ENCODE measurements at regions not wholly inside any gene's neighbourhood (a gene's known extent, or its start where the extent isn't known, plus 50 kb on each side); places are given as distances from the start of the nearest gene placed in this dataset.

DNA sequence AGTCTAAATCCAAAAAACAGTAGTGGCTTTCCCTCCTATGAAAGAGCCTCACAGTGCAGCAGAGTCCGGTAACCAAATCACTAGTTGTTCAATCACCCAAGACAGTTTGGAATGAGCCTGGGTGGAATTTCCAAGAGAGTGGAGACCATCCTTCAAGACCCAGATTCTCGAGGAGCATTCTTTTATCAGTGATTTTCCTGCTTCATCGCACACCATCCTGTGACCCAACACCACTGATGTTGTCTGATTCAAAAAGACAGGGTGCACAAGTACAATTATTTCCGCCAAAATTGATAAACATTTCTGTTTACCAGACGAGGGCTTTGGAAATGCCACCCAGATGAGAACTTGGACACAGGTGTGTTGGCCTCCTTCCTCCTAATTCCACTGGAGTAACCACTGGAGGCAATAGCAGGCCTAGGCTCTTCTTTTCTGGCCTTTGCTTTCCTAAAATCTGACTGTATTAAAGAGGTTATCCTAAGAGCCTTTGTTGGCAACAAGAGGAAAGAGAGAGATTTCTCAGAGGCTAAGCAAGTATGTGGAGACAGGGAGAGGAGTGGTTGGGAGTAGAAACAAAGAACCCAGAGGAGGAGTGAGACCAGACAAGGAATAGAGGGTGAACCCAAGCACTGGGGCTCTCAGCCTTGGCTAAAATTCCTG is 56.3 kb upstream of the S1PR3 start:
- Mint-ChIP-seq H3K4me3 (no peak overlapping the region), H3K4me1 (no peaks in the 10 kb centered on the region), H3K9me3 (ENCODE audit: insufficient read depth) (peaks cover 4% of the 10 kb centered on the region), H3K27me3 (peaks cover 32% of the 10 kb centered on the region), H3K27ac (no peak overlapping the region)
- no peak for ATAC-seq (ENCODE audit: low read depth)
- Histone ChIP-seq H3K4me3 (ENCODE audit: control extremely low read depth in 1 of 5, extremely low read depth in 1 of 5, insufficient read depth in 1 of 5, low read depth in 2 of 5, low read length in 4 of 5) (no peak overlapping the region), H3K27ac (ENCODE audit: low read length in 2 of 2) (no peak overlapping the region), H3K9me3 (ENCODE audit: control extremely low read depth in 1 of 3, control insufficient read depth in 2 of 3, insufficient read depth in 1 of 3, low read length in 2 of 3) (peaks cover 0 to 4% (median 0%) of the 10 kb centered on the region in 3 donors), H3K79me2 (ENCODE audit: control insufficient read depth, insufficient read depth, low read length) (no peaks in the 10 kb centered on the region), H3K36me3 (replicated peaks in 1 of 2; ENCODE audit: control extremely low read depth in 1 of 2, control insufficient read depth in 1 of 2, extremely low read depth in 1 of 2, insufficient read depth in 2 of 2, low read length in 1 of 2) (no peaks in the 10 kb centered on the region), H3K4me2 (replicated peaks; ENCODE audit: low read depth, low read length, poor library complexity, severe bottlenecking) (no peak overlapping the region), H2AFZ (ENCODE audit: insufficient read depth, low read depth, low read length, poor library complexity, severe bottlenecking) (no peak overlapping the region), H3K9ac (ENCODE audit: low read length) (no peak overlapping the region), H3K27me3 (replicated peaks in 1 of 4; ENCODE audit: control extremely low read depth in 1 of 4, control insufficient read depth in 3 of 4, insufficient read depth in 4 of 4, low read length in 3 of 4) (peaks cover 0 to 7% (median 0%) of the 10 kb centered on the region in 4 experiments), H3K4me1 (ENCODE audit: control insufficient read depth in 2 of 2, insufficient read depth in 2 of 2, low read length in 2 of 2) (no peaks in the 10 kb centered on the region), H4K20me1 (ENCODE audit: control insufficient read depth, insufficient read depth, low read length, poor library complexity, severe bottlenecking) (no peaks in the 10 kb centered on the region)
- POLR2A ChIA-PET: no interaction called here
- DNase-seq: no peak
- TF ChIP-seq, protein P1, sequence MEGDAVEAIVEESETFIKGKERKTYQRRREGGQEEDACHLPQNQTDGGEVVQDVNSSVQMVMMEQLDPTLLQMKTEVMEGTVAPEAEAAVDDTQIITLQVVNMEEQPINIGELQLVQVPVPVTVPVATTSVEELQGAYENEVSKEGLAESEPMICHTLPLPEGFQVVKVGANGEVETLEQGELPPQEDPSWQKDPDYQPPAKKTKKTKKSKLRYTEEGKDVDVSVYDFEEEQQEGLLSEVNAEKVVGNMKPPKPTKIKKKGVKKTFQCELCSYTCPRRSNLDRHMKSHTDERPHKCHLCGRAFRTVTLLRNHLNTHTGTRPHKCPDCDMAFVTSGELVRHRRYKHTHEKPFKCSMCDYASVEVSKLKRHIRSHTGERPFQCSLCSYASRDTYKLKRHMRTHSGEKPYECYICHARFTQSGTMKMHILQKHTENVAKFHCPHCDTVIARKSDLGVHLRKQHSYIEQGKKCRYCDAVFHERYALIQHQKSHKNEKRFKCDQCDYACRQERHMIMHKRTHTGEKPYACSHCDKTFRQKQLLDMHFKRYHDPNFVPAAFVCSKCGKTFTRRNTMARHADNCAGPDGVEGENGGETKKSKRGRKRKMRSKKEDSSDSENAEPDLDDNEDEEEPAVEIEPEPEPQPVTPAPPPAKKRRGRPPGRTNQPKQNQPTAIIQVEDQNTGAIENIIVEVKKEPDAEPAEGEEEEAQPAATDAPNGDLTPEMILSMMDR (IDR thresholded peaks at IDR 0.05): no peak
- 100% methylated on average over 3 of the region's 5 CpGs for WGBS (ENCODE audit: insufficient coverage)
- intact Hi-C loops (cut with micrococcal nuclease): no loop called here
- CTCF ChIA-PET: no interaction called here

DNA sequence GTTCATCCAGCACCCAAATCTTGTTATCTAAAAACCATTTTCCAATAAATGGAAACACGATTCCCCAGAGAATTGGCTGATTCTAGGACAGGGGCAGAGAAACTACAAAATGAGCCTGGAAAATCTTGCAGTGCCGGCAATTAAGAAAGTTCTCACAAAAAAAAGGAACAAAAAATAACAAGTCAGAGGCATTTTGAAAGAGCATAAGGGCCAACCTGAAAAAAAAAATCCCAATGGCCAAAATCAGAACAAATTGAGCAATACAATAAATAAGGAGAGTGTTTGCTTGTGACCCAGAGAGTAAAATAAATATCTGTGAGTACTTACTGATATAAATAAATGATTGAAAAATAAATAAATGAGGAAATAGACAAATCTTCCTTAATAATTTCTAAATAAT is 55.1 kb upstream of the S1PR3 start:
- no peaks in the 10 kb centered on the region for H3K4me1 Mint-ChIP-seq
- Histone ChIP-seq H3K4me1 (ENCODE audit: control insufficient read depth in 2 of 2, insufficient read depth in 2 of 2, low read length in 2 of 2) (no peaks in the 10 kb centered on the region), H3K4me2 (replicated peaks; ENCODE audit: low read depth, low read length, poor library complexity, severe bottlenecking) (no peak overlapping the region), H2AFZ (ENCODE audit: insufficient read depth, low read depth, low read length, poor library complexity, severe bottlenecking) (no peak overlapping the region), H3K27me3 (replicated peaks in 1 of 4; ENCODE audit: control extremely low read depth in 1 of 4, control insufficient read depth in 3 of 4, insufficient read depth in 4 of 4, low read length in 3 of 4) (peaks cover 0 to 7% (median 0%) of the 10 kb centered on the region in 4 experiments), H3K36me3 (replicated peaks in 1 of 2; ENCODE audit: control extremely low read depth in 1 of 2, control insufficient read depth in 1 of 2, extremely low read depth in 1 of 2, insufficient read depth in 2 of 2, low read length in 1 of 2) (no peaks in the 10 kb centered on the region), H3K27ac (ENCODE audit: low read length in 2 of 2) (no peak overlapping the region), H3K4me3 (ENCODE audit: control extremely low read depth in 1 of 5, extremely low read depth in 1 of 5, insufficient read depth in 1 of 5, low read depth in 2 of 5, low read length in 4 of 5) (no peak overlapping the region), H3K9me3 (ENCODE audit: control extremely low read depth in 1 of 3, control insufficient read depth in 2 of 3, insufficient read depth in 1 of 3, low read length in 2 of 3) (peaks cover 0 to under 1% (median 0%) of the 10 kb centered on the region in 3 donors), H3K9ac (ENCODE audit: low read length) (no peak overlapping the region), H4K20me1 (ENCODE audit: control insufficient read depth, insufficient read depth, low read length, poor library complexity, severe bottlenecking) (no peaks in the 10 kb centered on the region), H3K79me2 (ENCODE audit: control insufficient read depth, insufficient read depth, low read length) (no peaks in the 10 kb centered on the region)
- no peak for DNase-seq
- H3K27ac Mint-ChIP-seq: no peak overlapping the region
- ChIA-PET CTCF (no interaction called here), POLR2A (no interaction called here)
- no peaks in the 10 kb centered on the region for H3K9me3 Mint-ChIP-seq (ENCODE audit: insufficient read depth)
- peaks cover 32% of the 10 kb centered on the region for H3K27me3 Mint-ChIP-seq
- ATAC-seq (ENCODE audit: low read depth): no peak
- 80% methylated on average over 2 of the region's 2 CpGs for WGBS (ENCODE audit: insufficient coverage)
- TF ChIP-seq, protein P1 (IDR thresholded peaks at IDR 0.05): no peak
- TF ChIP-seq EZH2 (IDR thresholded peaks at IDR 0.05; ENCODE audit: borderline replicate concordance, insufficient read depth, low read depth, low read length, poor library complexity, severe bottlenecking): no peak
- intact Hi-C loops (cut with micrococcal nuclease): no loop called here
- no peak overlapping the region for H3K4me3 Mint-ChIP-seq

Measured in B cell (primary cell).